ENCODE measurements at regions not wholly inside any gene's neighbourhood (a gene's known extent, or its start where the extent isn't known, plus 50 kb on each side); places are given as distances from the start of the nearest gene placed in this dataset.

GRCh38 chr4:162911349-162911748, 255.3 kb downstream of the NAF1 start:
- TF ChIP-seq CTCF (IDR thresholded peaks at IDR 0.05) (no peak), ZFX (IDR thresholded peaks at IDR 0.05; ENCODE audit: borderline replicate concordance) (no peak)

Measured in 22Rv1 (cell line).